ENCODE measurements at regions not wholly inside any gene's neighbourhood (a gene's known extent, or its start where the extent isn't known, plus 50 kb on each side); places are given as distances from the start of the nearest gene placed in this dataset.

DNA sequence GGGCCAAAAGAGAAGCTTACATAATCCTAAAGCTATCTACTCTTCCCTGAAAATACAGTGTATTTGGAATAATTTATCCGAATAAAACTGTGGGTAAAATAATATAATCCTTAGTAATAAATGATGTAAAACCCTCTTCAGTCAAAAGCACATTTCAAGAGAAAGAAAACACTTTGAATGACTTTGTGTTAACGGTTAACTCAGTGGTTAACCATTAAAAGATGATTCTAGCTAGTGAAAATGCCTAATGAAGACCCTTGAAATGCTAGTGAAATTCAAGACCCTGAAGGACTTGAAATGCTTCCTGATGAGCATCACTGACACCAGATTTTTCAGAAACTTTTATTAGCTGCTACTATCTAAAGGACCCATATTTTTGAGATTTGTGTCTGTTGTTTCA, 70.7 kb downstream of the COX7C start:
- TF ChIP-seq GABPA (IDR thresholded peaks at IDR 0.05; ENCODE audit: low read depth) (no peak), POLR2AphosphoS5 (IDR thresholded peaks at IDR 0.05; ENCODE audit: low read depth) (no peak), SPI1 (IDR thresholded peaks at IDR 0.05; ENCODE audit: borderline replicate concordance, low read depth) (no peak)
- TF ChIP-seq, protein P1, sequence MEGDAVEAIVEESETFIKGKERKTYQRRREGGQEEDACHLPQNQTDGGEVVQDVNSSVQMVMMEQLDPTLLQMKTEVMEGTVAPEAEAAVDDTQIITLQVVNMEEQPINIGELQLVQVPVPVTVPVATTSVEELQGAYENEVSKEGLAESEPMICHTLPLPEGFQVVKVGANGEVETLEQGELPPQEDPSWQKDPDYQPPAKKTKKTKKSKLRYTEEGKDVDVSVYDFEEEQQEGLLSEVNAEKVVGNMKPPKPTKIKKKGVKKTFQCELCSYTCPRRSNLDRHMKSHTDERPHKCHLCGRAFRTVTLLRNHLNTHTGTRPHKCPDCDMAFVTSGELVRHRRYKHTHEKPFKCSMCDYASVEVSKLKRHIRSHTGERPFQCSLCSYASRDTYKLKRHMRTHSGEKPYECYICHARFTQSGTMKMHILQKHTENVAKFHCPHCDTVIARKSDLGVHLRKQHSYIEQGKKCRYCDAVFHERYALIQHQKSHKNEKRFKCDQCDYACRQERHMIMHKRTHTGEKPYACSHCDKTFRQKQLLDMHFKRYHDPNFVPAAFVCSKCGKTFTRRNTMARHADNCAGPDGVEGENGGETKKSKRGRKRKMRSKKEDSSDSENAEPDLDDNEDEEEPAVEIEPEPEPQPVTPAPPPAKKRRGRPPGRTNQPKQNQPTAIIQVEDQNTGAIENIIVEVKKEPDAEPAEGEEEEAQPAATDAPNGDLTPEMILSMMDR (IDR thresholded peaks at IDR 0.05; ENCODE audit: insufficient read depth, low read length), result no peak
- TF ChIP-seq, protein P2, sequence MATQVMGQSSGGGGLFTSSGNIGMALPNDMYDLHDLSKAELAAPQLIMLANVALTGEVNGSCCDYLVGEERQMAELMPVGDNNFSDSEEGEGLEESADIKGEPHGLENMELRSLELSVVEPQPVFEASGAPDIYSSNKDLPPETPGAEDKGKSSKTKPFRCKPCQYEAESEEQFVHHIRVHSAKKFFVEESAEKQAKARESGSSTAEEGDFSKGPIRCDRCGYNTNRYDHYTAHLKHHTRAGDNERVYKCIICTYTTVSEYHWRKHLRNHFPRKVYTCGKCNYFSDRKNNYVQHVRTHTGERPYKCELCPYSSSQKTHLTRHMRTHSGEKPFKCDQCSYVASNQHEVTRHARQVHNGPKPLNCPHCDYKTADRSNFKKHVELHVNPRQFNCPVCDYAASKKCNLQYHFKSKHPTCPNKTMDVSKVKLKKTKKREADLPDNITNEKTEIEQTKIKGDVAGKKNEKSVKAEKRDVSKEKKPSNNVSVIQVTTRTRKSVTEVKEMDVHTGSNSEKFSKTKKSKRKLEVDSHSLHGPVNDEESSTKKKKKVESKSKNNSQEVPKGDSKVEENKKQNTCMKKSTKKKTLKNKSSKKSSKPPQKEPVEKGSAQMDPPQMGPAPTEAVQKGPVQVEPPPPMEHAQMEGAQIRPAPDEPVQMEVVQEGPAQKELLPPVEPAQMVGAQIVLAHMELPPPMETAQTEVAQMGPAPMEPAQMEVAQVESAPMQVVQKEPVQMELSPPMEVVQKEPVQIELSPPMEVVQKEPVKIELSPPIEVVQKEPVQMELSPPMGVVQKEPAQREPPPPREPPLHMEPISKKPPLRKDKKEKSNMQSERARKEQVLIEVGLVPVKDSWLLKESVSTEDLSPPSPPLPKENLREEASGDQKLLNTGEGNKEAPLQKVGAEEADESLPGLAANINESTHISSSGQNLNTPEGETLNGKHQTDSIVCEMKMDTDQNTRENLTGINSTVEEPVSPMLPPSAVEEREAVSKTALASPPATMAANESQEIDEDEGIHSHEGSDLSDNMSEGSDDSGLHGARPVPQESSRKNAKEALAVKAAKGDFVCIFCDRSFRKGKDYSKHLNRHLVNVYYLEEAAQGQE (IDR thresholded peaks at IDR 0.05; ENCODE audit: insufficient replicate concordance, low read depth), result no peak

Measured in HL-60 (cell line).